WTC11 (cell line): ENCODE measurements at regions not wholly inside any gene's neighbourhood (a gene's known extent, or its start where the extent isn't known, plus 50 kb on each side); places are given as distances from the start of the nearest gene placed in this dataset.
"Not testable (repeated sequence)": the region's sequence is repeated elsewhere in the genome, so short reads cannot be mapped to it uniquely, and the experiment has no call there.

Source experiments
- CTCF ChIP-seq: fragments of 200-600 bp; IDR thresholded peaks from 2 replicates; pipeline ENCODE4 v1.8.0; 2022; ENCODE audit warnings: antibody characterized with exemption
- ZBTB43 ChIP-seq: sonication (generic); formaldehyde crosslinking; IDR thresholded peaks from 2 replicates; pipeline ENCODE4 v1.8.1; 2023; ENCODE audit warnings: mild to moderate bottlenecking, missing genetic modification reagents

GRCh38 chr4:66360395-66360794 is 690.1 kb upstream of the EPHA5 start:
- not testable (repeated sequence) for TF ChIP-seq ZBTB43 (CRISPR knock-in tag); CTCF
